ENCODE measurements at regions not wholly inside any gene's neighbourhood (a gene's known extent, or its start where the extent isn't known, plus 50 kb on each side); places are given as distances from the start of the nearest gene placed in this dataset.

- no peak overlapping the region for H3K4me3 ChIP-seq (ENCODE audit: low read depth, low read length)
- TF ChIP-seq CTCF (IDR thresholded peaks at IDR 0.05; ENCODE audit: low read depth, low read length): no peak
Measured at GRCh38 chr18:77872166-77872565, 622.5 kb downstream of the GALR1 start.

- H3K4me3 ChIP-seq (ENCODE audit: low read depth, low read length): no peak overlapping the region
- TF ChIP-seq CTCF (IDR thresholded peaks at IDR 0.05; ENCODE audit: low read depth, low read length): no peak
Measured at GRCh38 chr18:77876319-77876865, 626.7 kb downstream of the GALR1 start.

GRCh38 chr18:77879829-77880228 is 630.2 kb downstream of the GALR1 start:
- TF ChIP-seq CTCF (IDR thresholded peaks at IDR 0.05; ENCODE audit: low read depth, low read length): no peak
- H3K4me3 ChIP-seq (ENCODE audit: low read depth, low read length): no peak overlapping the region

GRCh38 chr18:77884454-77884853 is 634.8 kb downstream of the GALR1 start:
- H3K4me3 ChIP-seq (ENCODE audit: low read depth, low read length): no peak overlapping the region
- TF ChIP-seq CTCF (IDR thresholded peaks at IDR 0.05; ENCODE audit: low read depth, low read length): no peak

GRCh38 chr18:77894060-77894459 is 644.4 kb downstream of the GALR1 start:
- no peak for TF ChIP-seq CTCF (IDR thresholded peaks at IDR 0.05; ENCODE audit: low read depth, low read length)
- no peak overlapping the region for H3K4me3 ChIP-seq (ENCODE audit: low read depth, low read length)

- TF ChIP-seq CTCF (IDR thresholded peaks at IDR 0.05; ENCODE audit: low read depth, low read length): no peak
- no peak overlapping the region for H3K4me3 ChIP-seq (ENCODE audit: low read depth, low read length)
Measured at GRCh38 chr18:77895250-77895649, 645.6 kb downstream of the GALR1 start.

GRCh38 chr18:77896586-77897252 is 647.1 kb downstream of the GALR1 start:
- no peak overlapping the region for H3K4me3 ChIP-seq (ENCODE audit: low read depth, low read length)
- no peak for TF ChIP-seq CTCF (IDR thresholded peaks at IDR 0.05; ENCODE audit: low read depth, low read length)
